Astrocyte of the cerebellum (primary cell): ENCODE measurements at regions not wholly inside any gene's neighbourhood (a gene's known extent, or its start where the extent isn't known, plus 50 kb on each side); places are given as distances from the start of the nearest gene placed in this dataset.

ENCODE experiments used
- DNase-seq: peaks from one replicate; pipeline ENCODE4 v3.0.0-alpha.2; 2011; ENCODE audit warnings: low read depth
- H3K4me3 ChIP-seq: 2 replicates; pipeline ENCODE4 v1.5.1; 2011; ENCODE audit warnings: mild to moderate bottlenecking, low read depth, low read length, moderate library complexity
- in situ Hi-C: cut with HindIII; loops from 2 replicates; pipeline ENCODE4 v1.10.0; 2017; ENCODE audit warnings: low sequenced_read_pairs
- TF ChIP-seq, protein P1 (sequence below): IDR thresholded peaks from 2 replicates; pipeline ENCODE4 v1.5.1; 2012; ENCODE audit warnings: low read length, low read depth, moderate library complexity, mild to moderate bottlenecking; ENCODE audit errors: missing control alignments

- peak; percentile 5 for DNase-seq
- H3K4me3 ChIP-seq, result no peak overlapping the region
- in situ Hi-C loops, result no loop called here
- TF ChIP-seq, protein P1, sequence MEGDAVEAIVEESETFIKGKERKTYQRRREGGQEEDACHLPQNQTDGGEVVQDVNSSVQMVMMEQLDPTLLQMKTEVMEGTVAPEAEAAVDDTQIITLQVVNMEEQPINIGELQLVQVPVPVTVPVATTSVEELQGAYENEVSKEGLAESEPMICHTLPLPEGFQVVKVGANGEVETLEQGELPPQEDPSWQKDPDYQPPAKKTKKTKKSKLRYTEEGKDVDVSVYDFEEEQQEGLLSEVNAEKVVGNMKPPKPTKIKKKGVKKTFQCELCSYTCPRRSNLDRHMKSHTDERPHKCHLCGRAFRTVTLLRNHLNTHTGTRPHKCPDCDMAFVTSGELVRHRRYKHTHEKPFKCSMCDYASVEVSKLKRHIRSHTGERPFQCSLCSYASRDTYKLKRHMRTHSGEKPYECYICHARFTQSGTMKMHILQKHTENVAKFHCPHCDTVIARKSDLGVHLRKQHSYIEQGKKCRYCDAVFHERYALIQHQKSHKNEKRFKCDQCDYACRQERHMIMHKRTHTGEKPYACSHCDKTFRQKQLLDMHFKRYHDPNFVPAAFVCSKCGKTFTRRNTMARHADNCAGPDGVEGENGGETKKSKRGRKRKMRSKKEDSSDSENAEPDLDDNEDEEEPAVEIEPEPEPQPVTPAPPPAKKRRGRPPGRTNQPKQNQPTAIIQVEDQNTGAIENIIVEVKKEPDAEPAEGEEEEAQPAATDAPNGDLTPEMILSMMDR, result no peak
Measured at GRCh38 chrX:139290310-139290709, 240.2 kb upstream of the F9 start.

GRCh38 chrX:139287155-139287924 lies 243.2 kb upstream of the F9 start:
- no peak overlapping the region for H3K4me3 ChIP-seq
- TF ChIP-seq, protein P1, result no peak
- in situ Hi-C loops, result no loop called here
- no peak for DNase-seq

DNA sequence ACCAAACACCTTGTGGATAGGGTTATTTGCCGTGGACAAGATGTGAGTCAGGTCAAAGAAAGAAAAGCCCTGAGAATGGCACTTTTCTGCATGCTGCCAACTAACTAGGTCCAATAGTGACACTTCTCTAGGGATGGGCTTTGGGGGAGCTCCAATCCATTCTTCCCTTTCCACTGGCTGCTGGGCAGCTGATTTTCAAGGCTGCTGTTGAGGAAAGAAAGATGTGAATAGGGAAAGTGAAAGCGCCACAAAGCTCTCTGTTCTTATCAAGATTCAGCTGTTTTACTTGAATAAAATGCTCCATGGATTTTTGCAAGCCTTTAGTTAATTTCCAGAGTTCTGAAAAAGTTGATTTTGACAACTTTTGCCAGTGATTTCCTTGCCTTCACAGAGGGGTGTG lies 244.2 kb upstream of the F9 start:
- H3K4me3 ChIP-seq, result no peak overlapping the region
- in situ Hi-C loops, result no loop called here
- TF ChIP-seq, protein P1, result no peak
- no peak for DNase-seq

DNA sequence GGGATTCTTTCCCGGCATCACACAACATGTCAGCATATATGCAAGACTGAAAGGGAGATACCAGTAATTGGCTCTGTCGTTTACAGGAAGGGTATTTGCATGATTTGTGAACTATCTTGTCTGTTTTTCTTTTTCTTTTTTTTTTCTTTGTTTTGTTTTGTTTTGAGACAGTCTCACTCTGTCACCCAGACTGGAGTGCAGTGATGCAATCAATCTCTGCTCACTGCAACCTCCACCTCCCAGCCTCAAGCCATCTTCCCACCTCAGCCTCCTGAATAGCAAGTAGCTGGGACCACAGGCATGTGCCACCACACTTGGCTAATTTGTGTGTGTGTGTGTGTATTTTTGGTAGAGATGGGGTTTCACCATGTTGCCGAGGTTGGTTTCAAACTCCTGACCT lies 262.7 kb upstream of the F9 start:
- no peak overlapping the region for H3K4me3 ChIP-seq
- no peak for DNase-seq
- in situ Hi-C loops, result no loop called here
- TF ChIP-seq, protein P1, result no peak

DNA sequence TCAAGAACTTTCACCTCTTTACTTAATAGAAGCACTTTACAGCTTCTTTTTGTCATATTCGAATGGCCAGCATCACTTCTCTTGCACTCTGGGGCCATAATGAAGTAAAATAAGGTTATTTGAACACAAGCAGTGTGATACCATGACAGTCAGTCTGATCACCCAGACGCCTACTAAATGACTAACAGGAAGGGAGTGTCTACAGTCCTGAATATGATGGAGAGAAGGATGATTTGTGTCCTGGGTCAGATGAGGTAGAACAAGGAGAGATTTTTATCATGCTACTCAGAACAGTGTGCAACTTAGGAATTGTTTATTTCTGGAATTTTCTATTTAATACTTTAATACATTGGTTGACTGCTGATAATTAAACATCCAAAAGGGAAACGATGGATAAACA lies 284.2 kb upstream of the F9 start:
- TF ChIP-seq, protein P1, result no peak
- H3K4me3 ChIP-seq, result no peak overlapping the region
- DNase-seq, result no peak
- in situ Hi-C loops, result no loop called here

DNA sequence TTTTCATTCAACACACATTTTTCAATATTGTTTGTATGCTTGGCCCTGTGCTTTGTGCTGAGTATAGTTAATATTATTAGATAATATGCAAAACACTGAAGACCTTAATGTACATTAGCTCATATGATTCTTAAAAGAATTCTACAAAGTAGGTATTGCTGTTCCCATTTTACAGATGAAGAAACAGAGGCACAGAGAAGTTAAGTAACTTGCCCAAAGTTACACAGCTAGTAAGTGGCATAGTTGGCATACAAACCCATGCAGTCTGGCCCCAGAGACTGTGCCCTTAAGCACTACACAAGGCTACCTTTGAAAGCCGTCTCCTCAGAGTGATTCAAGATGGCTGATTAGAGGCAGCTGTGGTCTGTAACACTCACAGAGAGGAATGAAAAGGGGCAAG lies 293.4 kb upstream of the F9 start:
- TF ChIP-seq, protein P1, result no peak
- in situ Hi-C loops, result no loop called here
- DNase-seq, result no peak
- no peak overlapping the region for H3K4me3 ChIP-seq
